Lower leg skin (tissue), 3 donors: ENCODE measurements at regions not wholly inside any gene's neighbourhood (a gene's known extent, or its start where the extent isn't known, plus 50 kb on each side); places are given as distances from the start of the nearest gene placed in this dataset.

Experiments used
- POLR2A ChIP-seq, 2 donors: fragments of 450-650 bp; IDR thresholded peaks; one replicate each; pipeline ENCODE4 v1.6.1; 2016 to 2017; ENCODE audit warnings: antibody characterized with exemption in 2 of 2, mild to moderate bottlenecking in 1 of 2, moderate library complexity in 1 of 2
- TF ChIP-seq, protein P1 (sequence below), 3 donors: fragments of 450-650 bp; IDR thresholded peaks; one replicate each; pipeline ENCODE4 v1.5.1; 2016; ENCODE audit warnings: antibody characterized with exemption in 3 of 3, mild to moderate bottlenecking in 3 of 3, moderate library complexity in 2 of 3

DNA sequence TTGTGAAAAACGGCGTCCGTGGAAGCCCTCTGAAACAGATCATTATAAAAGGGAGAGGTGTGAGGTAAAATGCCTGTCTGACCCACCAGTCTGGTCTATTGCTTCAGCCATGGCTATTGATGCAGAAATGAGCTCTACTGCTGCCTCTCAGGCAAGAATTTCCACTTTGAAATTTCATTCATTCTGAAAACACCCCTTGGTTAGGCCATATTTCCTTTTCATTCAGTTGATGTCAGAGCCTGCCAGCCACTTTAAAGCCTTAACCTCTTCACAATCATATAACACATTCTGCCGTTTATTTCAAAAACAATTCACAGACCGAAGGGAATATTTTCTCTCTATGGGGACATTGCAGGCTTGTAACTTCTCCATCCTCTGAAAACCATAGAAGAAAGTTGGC is 71.9 kb downstream of the FOXB1 start:
- TF ChIP-seq, protein P1, sequence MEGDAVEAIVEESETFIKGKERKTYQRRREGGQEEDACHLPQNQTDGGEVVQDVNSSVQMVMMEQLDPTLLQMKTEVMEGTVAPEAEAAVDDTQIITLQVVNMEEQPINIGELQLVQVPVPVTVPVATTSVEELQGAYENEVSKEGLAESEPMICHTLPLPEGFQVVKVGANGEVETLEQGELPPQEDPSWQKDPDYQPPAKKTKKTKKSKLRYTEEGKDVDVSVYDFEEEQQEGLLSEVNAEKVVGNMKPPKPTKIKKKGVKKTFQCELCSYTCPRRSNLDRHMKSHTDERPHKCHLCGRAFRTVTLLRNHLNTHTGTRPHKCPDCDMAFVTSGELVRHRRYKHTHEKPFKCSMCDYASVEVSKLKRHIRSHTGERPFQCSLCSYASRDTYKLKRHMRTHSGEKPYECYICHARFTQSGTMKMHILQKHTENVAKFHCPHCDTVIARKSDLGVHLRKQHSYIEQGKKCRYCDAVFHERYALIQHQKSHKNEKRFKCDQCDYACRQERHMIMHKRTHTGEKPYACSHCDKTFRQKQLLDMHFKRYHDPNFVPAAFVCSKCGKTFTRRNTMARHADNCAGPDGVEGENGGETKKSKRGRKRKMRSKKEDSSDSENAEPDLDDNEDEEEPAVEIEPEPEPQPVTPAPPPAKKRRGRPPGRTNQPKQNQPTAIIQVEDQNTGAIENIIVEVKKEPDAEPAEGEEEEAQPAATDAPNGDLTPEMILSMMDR (IDR thresholded peaks at IDR 0.05): no peak
- TF ChIP-seq POLR2A (IDR thresholded peaks at IDR 0.05): no peak
